RPMI8226 (cell line): ENCODE measurements at regions not wholly inside any gene's neighbourhood (a gene's known extent, or its start where the extent isn't known, plus 50 kb on each side); places are given as distances from the start of the nearest gene placed in this dataset.
"Not testable (repeated sequence)": the region's sequence is repeated elsewhere in the genome, so short reads cannot be mapped to it uniquely, and the experiment has no call there.

Experiments used
- DNase-seq: peaks from one replicate; pipeline ENCODE4 v3.0.0-alpha.2; 2015

GRCh38 chr10:109809954-109810353 is 113.4 kb downstream of the XPNPEP1 start:
- not testable (repeated sequence) for DNase-seq

DNA sequence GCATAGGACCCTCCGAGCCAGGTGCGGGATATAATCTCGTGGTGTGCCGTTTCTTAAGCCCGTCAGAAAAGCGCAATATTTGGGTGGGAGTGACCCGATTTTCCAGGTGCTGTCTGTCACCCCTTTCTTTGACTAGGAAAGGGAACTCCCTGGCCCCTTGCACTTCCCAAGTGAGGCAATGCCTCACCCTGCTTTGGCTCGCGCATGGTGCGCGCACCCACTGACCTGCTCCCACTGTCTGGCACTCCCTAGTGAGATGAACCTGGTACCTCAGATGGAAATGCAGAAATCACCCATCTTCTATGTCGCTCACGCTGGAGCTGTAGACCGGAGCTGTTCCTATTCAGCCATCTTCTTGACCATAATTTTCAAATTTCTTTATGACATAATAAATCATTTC is 122.1 kb downstream of the XPNPEP1 start:
- DNase-seq = not testable (repeated sequence)

DNA sequence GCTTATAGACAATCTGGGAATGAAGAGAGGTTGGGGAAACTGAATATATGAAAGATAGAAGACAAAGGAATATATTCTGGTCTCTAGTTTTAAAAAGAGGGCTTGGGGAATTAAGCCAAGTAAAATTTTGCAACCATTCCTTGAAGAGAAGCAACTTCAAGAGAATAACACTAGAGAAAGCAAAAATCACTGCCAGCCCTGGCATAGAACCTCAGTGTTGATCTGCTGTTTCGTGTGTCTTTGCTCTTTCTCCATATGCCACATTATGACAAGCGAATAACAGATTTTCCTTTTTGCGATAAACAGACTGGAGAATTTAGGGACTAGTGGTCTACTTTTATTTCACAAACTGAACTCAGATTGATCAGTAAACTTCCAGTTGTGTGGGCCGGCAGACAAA is 132.7 kb downstream of the XPNPEP1 start:
- DNase-seq = no peak

DNA sequence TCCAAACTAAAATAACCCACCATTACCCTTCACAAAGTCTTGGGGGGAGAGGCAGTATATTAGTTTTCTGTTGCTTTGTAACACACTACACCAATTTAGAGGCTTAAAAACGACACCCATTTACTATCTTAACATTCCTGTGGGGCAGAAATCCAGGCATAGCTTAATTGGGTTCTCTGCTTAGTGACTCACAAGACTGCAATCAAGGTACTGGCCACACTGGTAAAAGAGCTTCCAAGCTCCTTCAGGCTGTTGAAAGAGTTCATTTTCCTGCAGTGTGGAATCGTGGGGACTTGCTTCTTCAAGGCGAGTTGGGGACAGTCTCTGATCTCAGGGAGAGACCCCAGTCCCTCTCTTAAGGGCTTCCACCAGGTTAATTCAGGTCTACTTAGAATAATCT is 139.1 kb downstream of the XPNPEP1 start:
- DNase-seq = no peak

GRCh38 chr10:109783286-109783685 is 140.0 kb downstream of the XPNPEP1 start:
- no peak for DNase-seq

DNA sequence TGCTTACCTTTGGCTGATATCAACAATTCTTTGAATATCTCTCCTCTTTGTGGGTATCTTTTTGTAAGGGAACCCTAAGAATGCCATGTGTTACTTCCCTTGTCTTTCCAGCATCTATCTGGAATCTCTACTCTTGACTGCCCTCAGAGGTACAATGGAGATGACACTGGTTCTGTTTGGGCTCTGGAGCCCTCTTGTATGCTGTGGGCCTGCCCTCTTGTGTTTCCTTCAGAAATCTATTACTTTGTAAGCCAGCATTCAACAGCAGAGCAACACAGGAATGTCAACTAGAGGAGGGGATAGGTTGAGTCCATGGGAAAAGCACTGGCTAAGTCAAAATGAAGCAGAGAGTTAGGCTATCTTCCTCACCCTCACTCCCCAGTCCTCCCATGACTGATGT is 142.3 kb downstream of the XPNPEP1 start:
- DNase-seq = no peak

GRCh38 chr10:109778993-109779392 is 144.3 kb downstream of the XPNPEP1 start:
- DNase-seq = no peak

- DNase-seq = no peak
Measured at GRCh38 chr10:109774121-109774440, 149.2 kb downstream of the XPNPEP1 start.

DNA sequence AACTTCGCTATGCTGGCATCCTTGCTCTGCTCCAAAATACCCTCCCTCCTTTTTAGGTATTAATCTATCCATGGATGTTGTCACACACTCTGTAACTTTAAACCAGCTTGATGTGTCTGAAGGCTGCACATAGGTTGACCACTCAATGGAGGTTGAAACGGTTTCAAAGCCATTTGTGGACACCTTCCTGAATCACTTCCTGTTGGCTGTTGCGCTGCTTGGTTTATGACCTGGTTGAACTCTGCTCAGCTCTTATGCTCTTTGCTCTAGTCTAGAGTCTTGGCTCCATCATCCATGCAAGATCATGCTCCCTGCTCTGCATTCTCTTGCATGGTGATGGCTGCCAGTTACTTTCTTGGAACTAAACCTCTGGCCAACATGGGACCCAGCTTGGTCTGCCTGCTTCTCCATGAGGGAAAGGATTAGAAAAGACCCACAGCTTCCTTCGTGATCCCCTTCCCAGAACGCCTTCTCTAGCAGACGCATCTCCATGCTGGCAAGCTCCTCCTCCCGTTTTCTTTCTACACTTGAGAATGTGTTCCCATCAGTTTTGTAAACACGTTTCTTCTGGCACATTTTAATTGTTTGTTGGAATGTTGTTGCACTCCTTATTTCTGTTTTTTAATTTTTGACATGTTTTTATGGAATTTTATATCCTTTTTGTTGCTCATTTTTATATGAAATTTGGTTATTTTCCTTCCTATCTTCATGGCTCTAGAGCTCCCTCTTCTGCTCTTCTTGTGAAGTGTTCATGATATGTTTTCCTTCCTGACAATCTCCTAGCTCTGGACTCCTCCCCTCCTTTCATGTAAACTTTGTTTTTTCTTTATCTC is 149.8 kb downstream of the XPNPEP1 start:
- DNase-seq = peak; percentile 11

GRCh38 chr10:109770663-109771062 is 152.6 kb downstream of the XPNPEP1 start:
- no peak for DNase-seq

DNA sequence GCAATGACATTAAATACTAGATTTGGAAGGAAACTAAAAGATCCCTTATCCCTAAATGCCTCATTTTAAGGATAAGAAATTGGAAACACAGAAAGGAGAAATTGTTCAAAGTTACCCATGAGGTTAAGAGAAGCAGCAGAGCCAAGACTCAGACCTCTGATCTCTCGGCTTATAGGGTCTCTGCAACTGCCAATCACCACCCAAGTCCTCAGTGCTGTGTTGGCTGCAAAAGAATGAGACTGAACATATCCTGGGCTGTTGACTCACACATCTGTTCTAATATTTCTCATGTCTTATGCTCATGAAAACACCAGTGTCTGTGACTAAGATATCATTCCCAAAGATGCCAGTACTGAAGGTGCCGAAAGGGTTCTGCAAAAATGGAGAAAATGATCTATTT is 153.3 kb downstream of the XPNPEP1 start:
- DNase-seq = no peak

DNA sequence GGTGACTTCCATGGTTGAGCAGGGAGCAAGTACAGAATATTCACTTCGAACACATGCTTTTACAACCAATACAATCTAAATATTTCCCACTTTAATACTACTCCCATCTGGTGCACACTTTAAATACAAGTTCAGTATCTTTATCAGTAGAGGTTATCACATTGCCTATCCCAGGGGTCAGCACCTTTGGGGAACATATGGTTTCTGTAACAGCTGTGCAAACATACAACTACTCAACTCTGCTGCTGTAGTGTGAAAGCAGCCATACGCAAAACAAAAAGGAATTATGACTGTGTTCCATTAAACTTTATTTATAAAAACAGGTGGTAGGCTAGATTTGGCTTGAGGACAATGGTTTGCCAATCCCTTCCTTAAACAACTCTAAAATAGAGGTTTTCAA is 157.5 kb downstream of the XPNPEP1 start:
- no peak for DNase-seq

DNA sequence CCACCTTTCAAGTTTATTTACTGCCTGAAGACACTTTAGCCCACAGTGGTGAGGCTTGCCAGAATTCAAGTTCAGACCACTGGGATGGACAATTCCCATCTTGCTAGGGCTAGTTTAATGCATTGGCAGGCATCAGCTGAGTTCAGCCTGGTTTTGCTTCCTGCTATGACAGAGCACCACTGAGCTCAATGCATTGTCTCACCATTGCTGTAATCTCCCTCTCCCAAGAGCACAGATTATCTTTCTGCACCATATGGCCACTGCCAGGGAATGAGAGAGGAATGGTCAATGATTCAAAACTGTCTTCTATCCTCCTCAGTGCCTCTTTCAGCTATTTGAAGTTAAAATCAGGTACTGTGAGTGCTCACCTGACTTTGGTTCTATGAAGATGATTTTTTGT is 160.8 kb downstream of the XPNPEP1 start:
- no peak for DNase-seq

DNA sequence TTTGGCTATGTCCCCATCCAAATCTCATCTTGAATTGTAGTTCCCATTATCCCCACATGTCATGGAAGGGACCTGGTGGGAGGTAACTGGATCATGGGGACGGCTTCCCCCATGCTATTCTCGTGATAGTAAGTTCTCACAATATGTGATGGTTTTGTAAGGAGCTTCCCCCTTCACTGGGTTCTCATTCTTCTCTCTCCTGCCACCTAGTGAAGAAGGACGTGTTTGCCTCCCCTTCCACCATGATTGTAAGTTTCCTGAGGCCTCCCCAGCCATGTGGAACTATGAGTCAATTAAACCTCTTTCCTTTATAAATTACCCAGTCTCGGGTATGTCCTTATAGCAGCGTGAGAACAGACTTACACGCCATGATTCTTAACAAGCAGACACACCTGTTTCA is 165.6 kb downstream of the XPNPEP1 start:
- DNase-seq = not testable (repeated sequence)

GRCh38 chr10:109746861-109747260 is 176.4 kb downstream of the XPNPEP1 start:
- DNase-seq = no peak

DNA sequence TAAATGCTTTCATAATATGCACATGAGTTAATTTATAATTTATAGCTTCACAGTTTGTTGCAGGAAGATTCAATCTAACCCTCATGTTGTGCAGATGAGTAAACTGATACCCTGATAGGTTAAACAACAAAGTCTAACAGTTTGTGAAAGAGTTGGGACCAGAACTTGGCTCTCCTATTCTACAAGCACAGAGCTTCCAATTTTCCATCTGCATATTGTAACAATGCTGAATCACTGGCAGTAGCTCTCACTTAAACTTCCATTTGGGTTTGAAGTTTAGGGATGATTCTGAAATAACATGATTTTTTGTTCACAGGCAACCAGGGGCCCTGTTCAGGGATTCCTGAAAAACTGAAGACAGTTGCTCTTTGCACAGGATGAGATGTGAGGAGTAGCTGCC is 179.3 kb downstream of the XPNPEP1 start:
- no peak for DNase-seq

- DNase-seq = no peak
Measured at GRCh38 chr10:109743574-109743973, 179.7 kb downstream of the XPNPEP1 start.

DNA sequence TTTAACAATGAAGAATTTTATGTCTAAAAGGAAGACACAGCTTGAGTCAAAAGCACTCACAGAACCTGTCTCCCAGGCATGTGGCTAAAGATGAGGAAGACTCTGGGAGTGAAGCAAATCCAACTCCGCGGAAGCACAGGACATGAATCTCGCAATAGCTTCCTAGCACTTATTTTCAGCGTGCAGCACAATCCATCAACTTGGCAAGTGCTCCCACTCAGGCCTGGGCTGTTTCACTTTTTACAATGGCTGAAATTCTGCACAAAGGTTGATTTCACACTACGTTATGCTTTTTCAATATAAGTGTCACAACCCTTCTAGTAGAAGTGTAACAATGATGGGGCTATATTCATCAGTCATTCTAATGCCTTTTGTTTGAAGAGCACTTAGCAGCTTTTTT is 180.2 kb downstream of the XPNPEP1 start:
- no peak for DNase-seq

DNA sequence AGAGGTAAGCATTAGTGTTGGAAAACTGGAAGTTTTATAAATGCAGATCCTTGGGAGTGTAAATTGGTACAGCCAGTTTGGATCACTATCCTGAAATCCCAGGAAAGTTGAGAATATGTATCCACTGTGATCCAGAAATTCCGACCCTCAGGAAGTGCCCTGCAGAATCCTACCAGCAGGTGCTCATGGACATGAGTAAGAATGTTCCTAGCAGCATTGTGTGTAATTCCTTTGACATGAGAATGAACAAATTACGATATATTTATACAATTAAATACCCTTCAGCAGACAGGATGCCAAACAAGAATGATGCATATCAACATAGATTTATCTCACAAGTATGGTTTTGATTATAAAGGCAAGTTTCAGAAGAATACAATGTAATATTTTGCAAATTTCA is 181.6 kb downstream of the XPNPEP1 start:
- DNase-seq = no peak

DNA sequence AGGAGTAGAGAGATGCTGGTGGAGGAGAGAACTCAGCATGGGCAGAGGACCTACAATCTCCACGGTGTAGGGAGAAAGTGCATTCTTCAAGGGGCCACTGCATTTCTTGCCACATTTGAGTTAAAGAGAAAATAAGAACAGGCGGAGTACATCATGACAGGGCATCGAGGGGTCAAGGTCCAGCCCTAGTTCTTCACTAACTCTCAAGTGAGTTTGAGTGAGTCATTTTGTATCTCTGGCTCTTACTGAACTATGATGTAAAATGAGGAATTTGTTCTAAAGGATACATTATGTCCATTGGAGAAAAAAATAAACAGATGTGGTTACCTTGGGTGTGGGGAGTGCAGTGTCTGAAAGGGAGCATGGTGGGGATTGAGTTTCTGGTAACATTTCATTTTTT is 182.9 kb downstream of the XPNPEP1 start:
- DNase-seq = no peak

GRCh38 chr10:109737626-109738025 is 185.7 kb downstream of the XPNPEP1 start:
- no peak for DNase-seq

DNA sequence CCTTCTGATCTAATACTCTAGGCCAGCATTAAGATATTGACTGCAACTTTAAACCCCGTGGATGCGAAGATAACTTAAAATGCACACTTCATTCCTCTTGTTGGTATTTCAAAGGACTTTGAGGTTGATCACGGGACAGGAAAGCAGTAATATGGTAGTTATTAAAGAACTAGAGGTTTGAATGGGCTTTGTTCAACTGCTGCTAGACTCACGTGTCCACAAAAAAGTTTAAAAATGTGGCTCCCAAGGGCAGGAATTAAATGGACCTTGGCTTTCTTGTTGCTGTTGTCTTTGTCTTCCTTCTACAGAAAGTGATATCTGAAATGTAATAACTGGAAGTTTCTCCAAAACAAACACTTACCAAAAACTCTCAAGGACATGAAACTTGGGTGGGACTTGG is 186.3 kb downstream of the XPNPEP1 start:
- DNase-seq = no peak

DNA sequence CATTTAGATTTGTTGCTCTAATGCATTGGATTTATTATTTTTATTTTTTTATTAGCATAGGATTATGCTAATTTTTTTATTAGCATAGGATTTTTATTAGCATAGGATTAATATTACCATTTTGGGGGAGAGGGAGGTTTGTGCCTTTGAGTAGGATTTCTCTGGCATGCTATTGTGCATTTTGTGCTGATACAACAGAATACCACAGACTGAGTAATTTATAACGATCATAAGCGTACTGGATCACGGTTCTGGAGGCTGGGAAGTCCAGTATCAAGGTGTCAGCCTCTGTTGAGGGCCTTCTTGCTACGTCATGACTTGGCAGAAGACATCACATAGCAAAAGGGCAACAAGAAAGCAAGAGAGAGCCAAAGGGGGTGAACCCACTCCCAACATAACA is 187.5 kb downstream of the XPNPEP1 start:
- no peak for DNase-seq

DNA sequence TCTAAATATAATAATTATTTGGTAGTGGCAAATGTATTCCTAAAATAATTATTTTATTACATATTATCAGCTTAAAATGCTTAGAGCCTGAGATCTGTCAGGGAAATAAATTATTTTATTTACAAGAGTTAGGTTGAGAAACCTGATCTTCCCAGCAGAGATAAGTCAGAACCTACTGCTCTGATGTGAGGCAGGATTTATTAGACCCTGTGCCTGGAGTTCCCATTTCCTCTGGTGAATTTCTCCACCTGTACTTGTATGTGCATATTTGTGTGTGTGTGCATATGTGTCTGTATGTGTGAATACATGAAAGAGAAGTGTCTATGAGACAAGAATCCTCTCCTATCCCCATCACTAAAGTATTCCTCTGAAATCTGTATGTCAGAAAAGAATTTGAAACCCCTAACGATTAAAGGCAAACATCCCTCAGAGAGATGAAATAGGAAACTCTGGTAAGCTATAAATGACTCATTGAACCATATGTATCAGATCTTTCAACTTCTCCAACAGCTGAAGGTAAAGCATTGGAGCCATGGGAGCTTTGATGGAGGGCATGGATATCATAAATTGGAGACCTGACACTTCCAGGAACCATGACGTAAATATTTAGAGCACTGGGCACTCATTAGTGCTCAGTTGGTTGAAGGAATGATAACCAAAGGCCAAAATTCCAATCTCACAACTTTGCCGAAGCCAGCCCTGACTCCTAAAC is 190.9 kb downstream of the XPNPEP1 start:
- no peak for DNase-seq

- DNase-seq = not testable (repeated sequence)
Measured at GRCh38 chr10:109729895-109730294, 193.4 kb downstream of the XPNPEP1 start.
